PC-9 (cell line): ENCODE measurements at regions not wholly inside any gene's neighbourhood (a gene's known extent, or its start where the extent isn't known, plus 50 kb on each side); places are given as distances from the start of the nearest gene placed in this dataset.

Experiments
- BruUV-seq: library from RNA; stranded (reverse); fragments of 400-500 nt; replicated peaks from 2 replicates; lab custom pipeline; 2021; lab: Mats Ljungman, UMichigan
- CTCF ChIA-PET: fragments of 300-600 bp; sonication (Branson Sonifier 250); formaldehyde crosslinking; loops from one replicate; lab custom pipeline; 2022; ENCODE audit warnings: antibody characterized with exemption; lab: Charles Lee
- POLR2A ChIA-PET: fragments of 300-600 bp; sonication (Branson Sonifier 250); formaldehyde crosslinking; loops from one replicate; lab custom pipeline; 2022; ENCODE audit warnings: antibody characterized with exemption; ENCODE audit not compliant: unreplicated experiment; lab: Charles Lee
- DNase-seq, 2 experiments: peaks; one replicate each; pipeline versions ENCODE4 v3.0.0 to v3.0.0-alpha.2; 2015 to 2022; ENCODE audit warnings: mixed read lengths in 1 of 2
- H2AFZ ChIP-seq: fragments of 200-600 bp; sonication (generic); 2 replicates; pipeline ENCODE4 v1.8.1; 2017; ENCODE audit warnings: antibody characterized with exemption
- H3F3A ChIP-seq: fragments of 200-600 bp; sonication (generic); 2 replicates; pipeline ENCODE4 v1.8.1; 2017; ENCODE audit warnings: antibody characterized with exemption, mild to moderate bottlenecking, low read depth; ENCODE audit not compliant: insufficient read depth
- H3K27ac ChIP-seq: fragments of 200-600 bp; sonication (generic); 2 replicates; pipeline ENCODE4 v1.6.1; 2016; ENCODE audit warnings: mixed run types
- H3K27me3 ChIP-seq: fragments of 200-600 bp; sonication (generic); 2 replicates; pipeline ENCODE4 v1.6.1; 2016; ENCODE audit warnings: low read depth, mixed run types; ENCODE audit not compliant: insufficient read depth
- H3K36me3 ChIP-seq: fragments of 200-600 bp; sonication (generic); 2 replicates; pipeline ENCODE4 v1.6.1; 2016; ENCODE audit warnings: low read depth, mixed run types
- H3K4me1 ChIP-seq: fragments of 200-600 bp; sonication (generic); replicated peaks from 2 replicates; pipeline ENCODE4 v1.6.1; 2016; ENCODE audit warnings: mixed run types; ENCODE audit not compliant: insufficient read depth
- H3K4me2 ChIP-seq: fragments of 200-600 bp; sonication (generic); 2 replicates; pipeline ENCODE4 v1.6.1; 2017; ENCODE audit warnings: mixed run types
- H3K4me3 ChIP-seq: fragments of 200-600 bp; sonication (generic); 2 replicates; pipeline ENCODE4 v1.6.1; 2016; ENCODE audit warnings: mixed run types
- H3K79me2 ChIP-seq: fragments of 200-600 bp; sonication (generic); 2 replicates; pipeline ENCODE4 v1.6.1; 2017; ENCODE audit warnings: low read depth, mixed run types
- H3K9me2 ChIP-seq: fragments of 200-600 bp; sonication (generic); 2 replicates; pipeline ENCODE4 v1.8.1; 2017; ENCODE audit warnings: mild to moderate bottlenecking; ENCODE audit not compliant: insufficient read depth
- H3K9me3 ChIP-seq: fragments of 200-600 bp; sonication (generic); 2 replicates; pipeline ENCODE4 v1.8.1; 2016; ENCODE audit warnings: low read depth; ENCODE audit not compliant: insufficient read depth
- H4K20me1 ChIP-seq: fragments of 200-600 bp; sonication (generic); 2 replicates; pipeline ENCODE4 v1.8.1; 2017; ENCODE audit not compliant: insufficient read depth
- EZH2 ChIP-seq: fragments of 200-600 bp; sonication (generic); IDR thresholded peaks from 2 replicates; pipeline ENCODE4 v1.8.0; 2017; ENCODE audit warnings: antibody characterized with exemption, low read depth
- intact Hi-C: fragments of 100-400 bp; cut with micrococcal nuclease; formaldehyde crosslinking; loops from one replicate; pipeline ENCODE4 v1.10.0; 2022; ENCODE audit not compliant: unreplicated experiment
- TF ChIP-seq, protein P1 (sequence below): fragments of 200-600 bp; sonication (generic); conservative IDR thresholded peaks from 2 replicates; pipeline ENCODE4 v1.6.1; 2017; ENCODE audit warnings: mixed run types, antibody characterized with exemption, mild to moderate bottlenecking, moderate library complexity

DNA sequence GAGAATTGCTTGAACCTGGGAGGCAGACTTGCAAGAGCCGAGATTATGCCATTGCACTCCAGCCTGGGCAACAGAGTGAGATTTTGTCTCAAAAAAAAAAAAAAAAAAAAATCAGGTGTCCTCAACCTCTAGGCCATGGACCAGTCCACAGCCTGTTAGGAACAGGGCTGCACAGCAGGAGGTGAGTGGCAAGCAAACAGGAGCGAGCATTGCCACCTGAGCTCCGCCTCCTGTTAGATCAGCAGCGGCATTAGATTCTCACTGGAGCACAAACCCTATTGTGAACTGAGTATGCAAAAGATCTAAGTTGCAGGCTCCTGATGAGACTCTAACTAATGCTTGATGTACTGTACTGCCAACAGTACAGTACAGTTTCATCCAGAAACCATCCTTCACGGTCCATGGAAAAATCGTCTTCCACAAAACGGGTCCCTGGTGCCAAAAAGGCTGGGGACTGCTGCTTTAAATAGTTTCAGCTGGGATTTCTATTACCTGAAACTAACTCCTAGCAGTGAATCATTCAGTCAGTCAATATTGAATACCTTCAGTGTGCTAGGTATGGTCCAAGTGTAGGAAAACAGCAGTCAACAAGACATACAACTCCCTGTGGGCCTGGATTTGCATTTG, 56.3 kb upstream of the DHX40 start:
- Histone ChIP-seq H3K27me3 (no peaks in the 10 kb centered on the region), H3K4me1 (peaks cover 15% of the 10 kb centered on the region), H3K9me3 (no peaks in the 10 kb centered on the region), H2AFZ (no peak overlapping the region), H3K4me2 (no peak overlapping the region), H3K4me3 (no peak overlapping the region), H3K27ac (no peak overlapping the region), H3F3A (peaks cover 8% of the 10 kb centered on the region), H3K79me2 (no peaks in the 10 kb centered on the region), H3K36me3 (no peaks in the 10 kb centered on the region), H3K9me2 (no peaks in the 10 kb centered on the region), H4K20me1 (no peaks in the 10 kb centered on the region)
- TF ChIP-seq EZH2 = no peak
- TF ChIP-seq, protein P1, sequence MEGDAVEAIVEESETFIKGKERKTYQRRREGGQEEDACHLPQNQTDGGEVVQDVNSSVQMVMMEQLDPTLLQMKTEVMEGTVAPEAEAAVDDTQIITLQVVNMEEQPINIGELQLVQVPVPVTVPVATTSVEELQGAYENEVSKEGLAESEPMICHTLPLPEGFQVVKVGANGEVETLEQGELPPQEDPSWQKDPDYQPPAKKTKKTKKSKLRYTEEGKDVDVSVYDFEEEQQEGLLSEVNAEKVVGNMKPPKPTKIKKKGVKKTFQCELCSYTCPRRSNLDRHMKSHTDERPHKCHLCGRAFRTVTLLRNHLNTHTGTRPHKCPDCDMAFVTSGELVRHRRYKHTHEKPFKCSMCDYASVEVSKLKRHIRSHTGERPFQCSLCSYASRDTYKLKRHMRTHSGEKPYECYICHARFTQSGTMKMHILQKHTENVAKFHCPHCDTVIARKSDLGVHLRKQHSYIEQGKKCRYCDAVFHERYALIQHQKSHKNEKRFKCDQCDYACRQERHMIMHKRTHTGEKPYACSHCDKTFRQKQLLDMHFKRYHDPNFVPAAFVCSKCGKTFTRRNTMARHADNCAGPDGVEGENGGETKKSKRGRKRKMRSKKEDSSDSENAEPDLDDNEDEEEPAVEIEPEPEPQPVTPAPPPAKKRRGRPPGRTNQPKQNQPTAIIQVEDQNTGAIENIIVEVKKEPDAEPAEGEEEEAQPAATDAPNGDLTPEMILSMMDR = no peak
- no TSS peak for BruUV-seq
- POLR2A ChIA-PET = interaction anchor here (0.5 kb wide), 1 partner anchor 181 kb away, joined by 7 read pairs; no protein-coding TSS in a partner anchor
- CTCF ChIA-PET = no interaction called here
- no peak for DNase-seq
- intact Hi-C loops = no loop called here

DNA sequence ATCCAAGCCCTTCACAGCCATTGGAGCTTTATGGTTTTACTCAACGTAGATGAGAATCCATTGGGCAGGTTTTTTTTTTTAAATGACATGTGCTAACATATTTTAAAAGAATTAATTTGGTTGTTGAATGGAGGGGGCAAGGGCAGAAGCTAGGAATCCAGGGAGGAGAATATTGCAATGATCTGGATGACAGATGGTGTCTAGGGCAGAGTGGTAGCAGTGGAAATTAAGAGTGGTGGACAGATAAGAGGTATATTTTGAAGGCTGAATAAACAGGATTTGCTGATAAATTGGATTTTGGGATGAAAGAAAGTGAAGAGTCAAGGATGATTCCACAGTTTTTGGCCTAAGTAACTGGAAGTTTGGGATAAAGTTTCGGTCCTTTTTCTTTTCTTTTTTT, 54.8 kb upstream of the DHX40 start:
- peaks cover 5% of the 10 kb centered on the region; the same call in 1 of the 2 replicates for H3F3A ChIP-seq
- intact Hi-C loops = no loop called here
- ChIA-PET POLR2A (no interaction called here), CTCF (interaction anchor here (1.2 kb wide), 1 partner anchor 12 kb away, joined by 3 read pairs; no protein-coding TSS in a partner anchor)
- TF ChIP-seq, protein P1 = no peak
- TF ChIP-seq EZH2 = no peak
- H3K27ac ChIP-seq = no peak overlapping the region
- no peak for DNase-seq
- no TSS peak for BruUV-seq
- H3K4me3 ChIP-seq = no peak overlapping the region
- no peaks in the 10 kb centered on the region for H3K9me3 ChIP-seq
- H3K9me2 ChIP-seq = no peaks in the 10 kb centered on the region
- peaks cover 14% of the 10 kb centered on the region for H3K4me1 ChIP-seq
- H3K4me2 ChIP-seq = no peak overlapping the region
- no peaks in the 10 kb centered on the region for H3K79me2 ChIP-seq
- H4K20me1 ChIP-seq = no peaks in the 10 kb centered on the region
- no peaks in the 10 kb centered on the region for H3K36me3 ChIP-seq
- H3K27me3 ChIP-seq = no peaks in the 10 kb centered on the region
- H2AFZ ChIP-seq = no peak overlapping the region

DNA sequence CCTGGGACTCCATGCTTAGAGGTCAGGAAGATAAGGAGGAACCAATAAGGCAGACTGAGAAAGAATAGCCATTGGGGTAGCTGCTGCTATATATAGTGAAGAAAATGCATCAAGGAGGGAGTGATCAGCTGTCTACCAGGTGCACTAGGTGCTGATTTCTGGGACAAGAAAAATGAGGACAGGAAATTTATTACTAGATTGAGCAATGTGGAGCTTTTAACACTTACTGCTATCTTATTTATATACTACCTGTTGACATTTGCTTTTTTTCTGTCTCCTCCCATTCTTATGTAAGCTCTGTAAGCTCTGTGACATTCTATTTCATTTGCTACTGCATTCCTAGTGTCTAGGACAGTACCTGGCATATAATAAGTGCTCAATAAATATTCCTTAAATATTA, 53.7 kb upstream of the DHX40 start:
- Histone ChIP-seq H3K4me2 (no peak overlapping the region), H3K27ac (no peak overlapping the region), H2AFZ (no peak overlapping the region), H4K20me1 (no peaks in the 10 kb centered on the region), H3K4me3 (no peak overlapping the region), H3K36me3 (no peaks in the 10 kb centered on the region), H3K27me3 (no peaks in the 10 kb centered on the region), H3F3A (peaks cover 5% of the 10 kb centered on the region; the same call in 1 of the 2 replicates), H3K79me2 (no peaks in the 10 kb centered on the region), H3K9me2 (no peaks in the 10 kb centered on the region), H3K4me1 (0 out of 2 replicates have a peak, but pooled peaks cover 7% of the 10 kb centered on the region), H3K9me3 (no peaks in the 10 kb centered on the region)
- intact Hi-C loops = no loop called here
- BruUV-seq = no TSS peak
- TF ChIP-seq EZH2 = no peak
- TF ChIP-seq, protein P1 = no peak
- POLR2A ChIA-PET = interaction anchor here (0.6 kb wide), 1 partner anchor 57 kb away, joined by 3 read pairs; no protein-coding TSS in a partner anchor
- DNase-seq = no peak
- CTCF ChIA-PET = no interaction called here
